Smooth muscle cell (in vitro differentiated cells): ENCODE measurements at regions not wholly inside any gene's neighbourhood (a gene's known extent, or its start where the extent isn't known, plus 50 kb on each side); places are given as distances from the start of the nearest gene placed in this dataset.

ENCODE experiments used
- DNase-seq: peaks from one replicate; lab custom pipeline; 2025; ENCODE audit not compliant: unreplicated experiment; lab: John Stamatoyannopoulos, UW
- H2AFZ ChIP-seq: fragments of 200-600 bp; sonication (generic); 2 replicates; pipeline ENCODE4 v1.6.0; 2016; ENCODE audit warnings: antibody characterized with exemption, low read depth, mild to moderate bottlenecking
- H3F3A ChIP-seq: fragments of 200-600 bp; sonication (generic); 2 replicates; pipeline ENCODE4 v1.6.0; 2017; ENCODE audit warnings: antibody characterized with exemption, low read depth
- H3K27ac ChIP-seq: fragments of 200-600 bp; sonication (generic); 2 replicates; pipeline ENCODE4 v1.5.1; 2016; ENCODE audit warnings: low read depth, mild to moderate bottlenecking
- H3K27me3 ChIP-seq: fragments of 200-600 bp; sonication (generic); 2 replicates; pipeline ENCODE4 v1.6.1; 2016; ENCODE audit warnings: low read depth, mild to moderate bottlenecking
- H3K36me3 ChIP-seq: fragments of 200-600 bp; sonication (generic); 2 replicates; pipeline ENCODE4 v1.5.1; 2016; ENCODE audit warnings: low read depth
- H3K4me1 ChIP-seq: fragments of 200-600 bp; sonication (generic); 2 replicates; pipeline ENCODE4 v1.5.1; 2016; ENCODE audit warnings: low read depth
- H3K4me2 ChIP-seq: fragments of 200-600 bp; sonication (generic); 2 replicates; pipeline ENCODE4 v1.6.0; 2016; ENCODE audit warnings: mild to moderate bottlenecking
- H3K4me3 ChIP-seq: fragments of 200-600 bp; sonication (generic); 2 replicates; pipeline ENCODE4 v1.5.1; 2016; ENCODE audit warnings: mild to moderate bottlenecking
- H3K79me2 ChIP-seq: fragments of 200-600 bp; sonication (generic); 2 replicates; pipeline ENCODE4 v1.6.0; 2016; ENCODE audit warnings: low read depth, mild to moderate bottlenecking
- H3K9ac ChIP-seq: fragments of 200-600 bp; sonication (generic); 2 replicates; pipeline ENCODE4 v1.6.0; 2016; ENCODE audit warnings: low read depth
- H3K9me3 ChIP-seq: fragments of 200-600 bp; sonication (generic); replicated peaks from 2 replicates; pipeline ENCODE4 v1.5.1; 2016; ENCODE audit warnings: low read depth
- H4K20me1 ChIP-seq: fragments of 200-600 bp; sonication (generic); 2 replicates; pipeline ENCODE4 v1.6.0; 2016; ENCODE audit warnings: low read depth
- CTCF ChIP-seq: fragments of 200-600 bp; sonication (generic); IDR thresholded peaks from 2 replicates; pipeline ENCODE4 v1.5.1; 2017; ENCODE audit warnings: borderline replicate concordance, mild to moderate bottlenecking, antibody characterized with exemption; ENCODE audit not compliant: insufficient read depth, poor library complexity, severe bottlenecking
- WGBS: methylation state at CpG from one replicate; pipeline ENCODE4 v1.1.7; 2016; ENCODE audit warnings: low lambda C conversion rate; 5-methylcytosine and 5-hydroxymethylcytosine counted together

GRCh38 chr13:107438251-107438650 is 777.1 kb downstream of the LIG4 start:
- DNase-seq = no peak
- Histone ChIP-seq H3K4me2 (no peak overlapping the region), H3K36me3 (no peaks in the 10 kb centered on the region), H3K79me2 (no peaks in the 10 kb centered on the region), H4K20me1 (no peaks in the 10 kb centered on the region), H3K9me3 (no peaks in the 10 kb centered on the region), H3K27ac (no peak overlapping the region), H3K4me3 (no peak overlapping the region), H3K27me3 (no peaks in the 10 kb centered on the region), H3K4me1 (no peaks in the 10 kb centered on the region), H3F3A (no peaks in the 10 kb centered on the region), H2AFZ (no peak overlapping the region), H3K9ac (no peak overlapping the region)
- WGBS = 85% methylated on average over 1 of the region's 1 CpG
- no peak for TF ChIP-seq CTCF

- H3K79me2 ChIP-seq = no peaks in the 10 kb centered on the region
- no peaks in the 10 kb centered on the region for H4K20me1 ChIP-seq
- no peak overlapping the region for H3K9ac ChIP-seq
- H3K27ac ChIP-seq = no peak overlapping the region
- no peak overlapping the region for H3K4me3 ChIP-seq
- no peak overlapping the region for H2AFZ ChIP-seq
- DNase-seq = no peak
- H3K36me3 ChIP-seq = no peaks in the 10 kb centered on the region
- no peaks in the 10 kb centered on the region for H3F3A ChIP-seq
- no peak for TF ChIP-seq CTCF
- 94% methylated on average over 4 of the region's 4 CpGs for WGBS
- H3K4me1 ChIP-seq = no peaks in the 10 kb centered on the region
- H3K4me2 ChIP-seq = no peak overlapping the region
- no peaks in the 10 kb centered on the region for H3K27me3 ChIP-seq
- no peaks in the 10 kb centered on the region for H3K9me3 ChIP-seq
These were observed 781.0 kb downstream of the LIG4 start for GRCh38 chr13:107434347-107434746.

- H3K79me2 ChIP-seq = no peaks in the 10 kb centered on the region
- H3K4me1 ChIP-seq = no peaks in the 10 kb centered on the region
- H3K9ac ChIP-seq = no peak overlapping the region
- no peaks in the 10 kb centered on the region for H3K27me3 ChIP-seq
- H4K20me1 ChIP-seq = no peaks in the 10 kb centered on the region
- H3K9me3 ChIP-seq = no peaks in the 10 kb centered on the region
- no peak overlapping the region for H3K4me2 ChIP-seq
- no peak overlapping the region for H2AFZ ChIP-seq
- H3K36me3 ChIP-seq = no peaks in the 10 kb centered on the region
- no peak for DNase-seq
- TF ChIP-seq CTCF = no peak
- H3K27ac ChIP-seq = no peak overlapping the region
- no peak overlapping the region for H3K4me3 ChIP-seq
- H3F3A ChIP-seq = no peaks in the 10 kb centered on the region
These were observed 787.8 kb downstream of the LIG4 start for GRCh38 chr13:107427536-107427935.

DNA sequence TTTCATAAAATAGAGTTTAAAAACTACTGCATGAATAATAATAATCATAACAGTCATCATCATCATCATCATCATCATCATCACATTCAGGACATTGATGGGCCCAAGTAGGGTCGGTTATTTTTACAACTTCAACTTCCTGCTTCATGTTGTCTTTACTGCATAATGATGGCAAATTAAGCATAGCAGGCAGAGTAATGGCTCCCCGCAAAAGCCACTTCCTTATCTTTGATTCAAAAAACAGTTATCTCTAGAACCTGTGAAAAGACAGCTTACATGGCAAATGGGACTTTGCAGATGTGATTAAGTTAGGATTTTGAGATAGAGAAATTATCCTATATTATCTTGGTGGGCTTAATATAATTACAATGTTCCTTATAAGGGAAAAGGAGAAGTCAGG is 792.9 kb downstream of the LIG4 start:
- no peak overlapping the region for H3K4me3 ChIP-seq
- 94% methylated on average over 2 of the region's 2 CpGs for WGBS

More for the DNA sequence above, 792.9 kb downstream of the LIG4 start:
- H3K36me3 ChIP-seq = no peaks in the 10 kb centered on the region
- no peaks in the 10 kb centered on the region for H3K9me3 ChIP-seq
- H4K20me1 ChIP-seq = no peaks in the 10 kb centered on the region
- H3K27ac ChIP-seq = no peak overlapping the region
- no peak for TF ChIP-seq CTCF
- H3K4me1 ChIP-seq = no peaks in the 10 kb centered on the region
- H3F3A ChIP-seq = no peaks in the 10 kb centered on the region
- H3K4me2 ChIP-seq = no peak overlapping the region
- DNase-seq = no peak
- no peak overlapping the region for H2AFZ ChIP-seq
- H3K9ac ChIP-seq = no peak overlapping the region
- H3K79me2 ChIP-seq = no peaks in the 10 kb centered on the region
- H3K27me3 ChIP-seq = no peaks in the 10 kb centered on the region
